ENCODE measurements at regions not wholly inside any gene's neighbourhood (a gene's known extent, or its start where the extent isn't known, plus 50 kb on each side); places are given as distances from the start of the nearest gene placed in this dataset.

GRCh38 chr9:129375845-129376244 is 197.8 kb upstream of the IER5L start:
- ATAC-seq (no peak), DNase-seq (no peak)
- no peaks in the 10 kb centered on the region for H3K36me3 ChIP-seq
- H3K27ac ChIP-seq = no peak overlapping the region
- no peak overlapping the region for H3K4me3 ChIP-seq
- no peaks in the 10 kb centered on the region for H3K9me3 ChIP-seq
- in situ Hi-C loops (cut with MboI; ENCODE audit: low sequenced_read_pairs in 4 of 4) (no loop called here), intact Hi-C loops (cut with DNase I; ENCODE audit: low total_unique reads) (no loop called here)
- no peaks in the 10 kb centered on the region for H3K27me3 ChIP-seq
- no peaks in the 10 kb centered on the region for H3K4me1 ChIP-seq
- TF ChIP-seq POLR2A (IDR thresholded peaks at IDR 0.05) (no peak), CTCF (IDR thresholded peaks at IDR 0.05 in 4 of 5, conservative IDR thresholded peaks at IDR 0.05 in 1 of 5) (no peak)

- no peak for ATAC-seq
- Histone ChIP-seq H3K27ac (no peak overlapping the region), H3K36me3 (no peaks in the 10 kb centered on the region), H3K4me3 (no peak overlapping the region), H3K27me3 (no peaks in the 10 kb centered on the region), H3K4me1 (no peaks in the 10 kb centered on the region), H3K9me3 (no peaks in the 10 kb centered on the region)
- intact Hi-C loops (cut with DNase I; ENCODE audit: low total_unique reads) (no loop called here), in situ Hi-C loops (cut with MboI; ENCODE audit: low sequenced_read_pairs in 4 of 4) (no loop called here)
- no peak for DNase-seq
- no peak for TF ChIP-seq CTCF (IDR thresholded peaks at IDR 0.05 in 4 of 5, conservative IDR thresholded peaks at IDR 0.05 in 1 of 5)
- no peak for TF ChIP-seq POLR2A (IDR thresholded peaks at IDR 0.05)
Measured at GRCh38 chr9:129374651-129375050, 196.6 kb upstream of the IER5L start.

- DNase-seq (no peak), ATAC-seq (no peak)
- in situ Hi-C loops (cut with MboI; ENCODE audit: low sequenced_read_pairs in 4 of 4) = no loop called here
- H3K4me3 ChIP-seq = no peak overlapping the region
- no peak overlapping the region for H3K27ac ChIP-seq
- H3K4me1 ChIP-seq = no peaks in the 10 kb centered on the region
- intact Hi-C loops (cut with DNase I; ENCODE audit: low total_unique reads) = no loop called here
- H3K36me3 ChIP-seq = no peaks in the 10 kb centered on the region
- H3K27me3 ChIP-seq = no peaks in the 10 kb centered on the region
- TF ChIP-seq POLR2A (IDR thresholded peaks at IDR 0.05) = no peak
- TF ChIP-seq CTCF (IDR thresholded peaks at IDR 0.05 in 4 of 5, conservative IDR thresholded peaks at IDR 0.05 in 1 of 5) = no peak
- no peaks in the 10 kb centered on the region for H3K9me3 ChIP-seq
Measured at GRCh38 chr9:129374231-129374630, 196.2 kb upstream of the IER5L start.

GRCh38 chr9:129373361-129373760 is 195.3 kb upstream of the IER5L start:
- no peak overlapping the region for H3K27ac ChIP-seq
- no peaks in the 10 kb centered on the region for H3K36me3 ChIP-seq
- no peak overlapping the region for H3K4me3 ChIP-seq
- H3K27me3 ChIP-seq = no peaks in the 10 kb centered on the region
- H3K9me3 ChIP-seq = no peaks in the 10 kb centered on the region
- no peaks in the 10 kb centered on the region for H3K4me1 ChIP-seq
- intact Hi-C loops (cut with DNase I; ENCODE audit: low total_unique reads) = no loop called here
- ATAC-seq (no peak), DNase-seq (no peak)
- TF ChIP-seq CTCF (IDR thresholded peaks at IDR 0.05 in 4 of 5, conservative IDR thresholded peaks at IDR 0.05 in 1 of 5) = no peak
- TF ChIP-seq POLR2A (IDR thresholded peaks at IDR 0.05) = no peak
- in situ Hi-C loops (cut with MboI; ENCODE audit: low sequenced_read_pairs in 4 of 4) = no loop called here

- ATAC-seq (no peak), DNase-seq (no peak)
- in situ Hi-C loops (cut with MboI; ENCODE audit: low sequenced_read_pairs in 4 of 4) (no loop called here), intact Hi-C loops (cut with DNase I; ENCODE audit: low total_unique reads) (no loop called here)
- no peak overlapping the region for H3K27ac ChIP-seq
- TF ChIP-seq CTCF (IDR thresholded peaks at IDR 0.05 in 4 of 5, conservative IDR thresholded peaks at IDR 0.05 in 1 of 5) = no peak
- no peak for TF ChIP-seq POLR2A (IDR thresholded peaks at IDR 0.05)
- no peak overlapping the region for H3K4me3 ChIP-seq
- H3K4me1 ChIP-seq = no peaks in the 10 kb centered on the region
- H3K36me3 ChIP-seq = no peaks in the 10 kb centered on the region
- H3K9me3 ChIP-seq = no peaks in the 10 kb centered on the region
- H3K27me3 ChIP-seq = no peaks in the 10 kb centered on the region
Measured at GRCh38 chr9:129370770-129371169, 192.7 kb upstream of the IER5L start.
